HepG2 (cell line): ENCODE measurements at regions not wholly inside any gene's neighbourhood (a gene's known extent, or its start where the extent isn't known, plus 50 kb on each side); places are given as distances from the start of the nearest gene placed in this dataset.

Experiments
- ATAC-seq: fragments of 200-7000 bp; cut with Tn5 transposase; 3 replicates; pipeline ENCODE4 v1.9.1; 2020; ENCODE audit warnings: mild to moderate bottlenecking, moderate library complexity
- BruUV-seq: library from RNA; stranded (reverse); fragments of 400-500 nt; replicated peaks from 2 replicates; lab custom pipeline; 2021; lab: Mats Ljungman, UMichigan
- CTCF ChIA-PET: fragments of 300-600 bp; formaldehyde crosslinking; extraction: SDS; loops from one replicate; lab custom pipeline; 2021; ENCODE audit warnings: low total read pairs, inconsistent platforms, low intra/inter-chr PET ratio; lab: Yijun Ruan, JAX
- POLR2A ChIA-PET: fragments of 350-600 bp; sonication (Branson Sonifier 250); formaldehyde crosslinking; loops from one replicate; lab custom pipeline; 2020; ENCODE audit warnings: antibody characterized with exemption, inconsistent platforms; lab: Yijun Ruan, JAX
- DNase-seq: peaks from one replicate; pipeline ENCODE4 v3.0.0-alpha.2; 2015; ENCODE audit warnings: low spot score
- FAIRE-seq: peaks from 3 replicates; lab custom pipeline; 2011; peaks lifted over from hg19 to GRCh38; lab: Jason Lieb, UNC
- H2AFZ ChIP-seq: one replicate; pipeline ENCODE4 v1.6.1; 2011; ENCODE audit warnings: low read length, inconsistent platforms
- H3K27ac ChIP-seq: fragments of 300-600 bp; 3 replicates; pipeline ENCODE4 v1.8.0; 2011; ENCODE audit warnings: mixed run types, mild to moderate bottlenecking, mixed read lengths, low read length, inconsistent platforms; ENCODE audit not compliant: insufficient read depth; ENCODE audit errors: extremely low read length
- H3K27me3 ChIP-seq, 2 experiments: fragments of 200-600 bp in 1 of 2; 2 replicates in 1 of 2; 3 replicates in 1 of 2; pipeline versions ENCODE4 v1.6.0 to v1.8.0; 2011; ENCODE audit warnings: low read length in 2 of 2, mild to moderate bottlenecking in 2 of 2, moderate library complexity in 2 of 2, inconsistent platforms in 1 of 2; ENCODE audit not compliant: insufficient read depth in 2 of 2, control insufficient read depth in 1 of 2
- H3K36me3 ChIP-seq, 2 experiments: fragments of 200-600 bp in 1 of 2; replicated peaks in 1 of 2; 2 replicates in 1 of 2; 3 replicates in 1 of 2; pipeline versions ENCODE4 v1.5.1 to v1.8.0; 2011; ENCODE audit warnings: low read length in 2 of 2, inconsistent platforms in 1 of 2; ENCODE audit not compliant: insufficient read depth in 2 of 2, control insufficient read depth in 1 of 2
- H3K4me1 ChIP-seq: 2 replicates; pipeline ENCODE4 v1.5.1; 2012; ENCODE audit warnings: low read length, inconsistent platforms; ENCODE audit not compliant: insufficient read depth
- H3K4me2 ChIP-seq: 2 replicates; pipeline ENCODE4 v1.6.0; 2011; ENCODE audit warnings: low read depth, low read length, inconsistent platforms
- H3K4me3 ChIP-seq, 3 experiments: fragments of 200-600 bp in 1 of 3; sonication (generic), shearing (Covaris generic) in 1 of 3; replicated peaks in 1 of 3; 2 replicates each; pipeline ENCODE4 v1.5.1; 2011 to 2016; ENCODE audit warnings: low read length in 3 of 3, inconsistent platforms in 2 of 3, low read depth in 2 of 3, mild to moderate bottlenecking in 2 of 3, control low read depth in 1 of 3, mixed read lengths in 1 of 3; ENCODE audit not compliant: insufficient read depth in 1 of 3
- H3K79me2 ChIP-seq: one replicate; pipeline ENCODE4 v1.6.1; 2011; ENCODE audit warnings: low read length, inconsistent platforms; ENCODE audit not compliant: insufficient read depth
- H3K9ac ChIP-seq: 2 replicates; pipeline ENCODE4 v1.6.0; 2011; ENCODE audit warnings: mild to moderate bottlenecking, low read depth, low read length, inconsistent platforms; ENCODE audit not compliant: insufficient read depth
- H3K9me3 ChIP-seq: 2 replicates; pipeline ENCODE4 v1.5.1; 2012; ENCODE audit warnings: mild to moderate bottlenecking, low read length
- H4K20me1 ChIP-seq: 2 replicates; pipeline ENCODE4 v1.6.0; 2011; ENCODE audit warnings: inconsistent platforms, mild to moderate bottlenecking, low read length, moderate library complexity; ENCODE audit not compliant: insufficient read depth
- CREB1 ChIP-seq, 2 experiments: fragments of 450-650 bp in 1 of 2; IDR thresholded peaks; 2 replicates each; pipeline ENCODE4 v1.6.1; 2016 to 2017; ENCODE audit warnings: control low read depth in 1 of 2, mild to moderate bottlenecking in 1 of 2, missing compliant biosample characterization in 1 of 2, missing genetic modification characterization in 1 of 2
- SKI ChIP-seq: fragments of 450-650 bp; IDR thresholded peaks from one replicate; pipeline ENCODE4 v1.6.1; 2018; ENCODE audit warnings: mild to moderate bottlenecking; ENCODE audit not compliant: partially characterized antibody
- ZNF749 ChIP-seq: sonication (generic); formaldehyde crosslinking; IDR thresholded peaks from 2 replicates; pipeline ENCODE4 v1.8.0; 2022; ENCODE audit warnings: mild to moderate bottlenecking, missing genetic modification reagents, moderate library complexity, borderline replicate concordance
- ZNF75D ChIP-seq: sonication (generic); formaldehyde crosslinking; IDR thresholded peaks from 2 replicates; pipeline ENCODE4 v1.8.1; 2023; ENCODE audit warnings: missing genetic modification reagents, mild to moderate bottlenecking, borderline replicate concordance
- WGBS: methylation state at CpG from one replicate; pipeline ENCODE4 v1.1.6; 2017; ENCODE audit warnings: low lambda C conversion rate; 5-methylcytosine and 5-hydroxymethylcytosine counted together
- in situ Hi-C: cut with HindIII; loops from 2 replicates; pipeline ENCODE4 v1.10.0; 2017; ENCODE audit warnings: low pct_unique_long_range_greater_than_20kb; ENCODE audit not compliant: extremely low pct_ligation_motif_present
- intact Hi-C: fragments of 100-400 bp; cut with micrococcal nuclease; formaldehyde crosslinking; loops from one replicate; pipeline ENCODE4 v1.10.0; 2022; ENCODE audit not compliant: unreplicated experiment
- TF ChIP-seq, protein P1 (sequence below): sonication (generic); formaldehyde crosslinking; IDR thresholded peaks from 2 replicates; pipeline ENCODE4 v1.9.0; 2021; ENCODE audit warnings: mild to moderate bottlenecking, missing genetic modification reagents
- TF ChIP-seq, protein P2 (sequence below): sonication (generic); formaldehyde crosslinking; IDR thresholded peaks from 2 replicates; pipeline ENCODE4 v1.4.0; 2020; ENCODE audit warnings: missing genetic modification reagents, mild to moderate bottlenecking, borderline replicate concordance
- TF ChIP-seq, protein P3 (sequence below): sonication (generic); formaldehyde crosslinking; IDR thresholded peaks from 2 replicates; pipeline ENCODE4 v1.5.0; 2020; ENCODE audit warnings: missing genetic modification reagents

DNA sequence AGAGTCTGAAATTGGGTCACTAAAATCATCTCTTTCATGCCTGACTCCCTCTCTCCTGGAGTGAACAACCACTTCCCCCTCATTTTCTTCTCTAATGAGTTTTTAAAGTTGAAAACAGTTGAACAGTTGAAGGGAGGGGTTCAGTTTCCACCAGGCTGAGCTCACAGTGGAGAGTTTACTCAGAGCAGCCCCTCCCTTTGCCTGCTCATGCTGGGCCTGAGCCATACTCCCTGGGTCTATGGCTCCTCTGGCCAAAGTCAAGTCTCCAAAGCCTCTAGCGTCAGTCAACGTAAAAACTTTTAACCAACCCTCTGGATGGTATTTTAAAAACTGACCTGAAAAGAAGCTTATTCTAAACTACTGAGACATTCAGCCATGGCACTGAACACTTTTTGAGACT, 100.8 kb upstream of the RNPC3 start (continued):
- TF ChIP-seq, protein P1, sequence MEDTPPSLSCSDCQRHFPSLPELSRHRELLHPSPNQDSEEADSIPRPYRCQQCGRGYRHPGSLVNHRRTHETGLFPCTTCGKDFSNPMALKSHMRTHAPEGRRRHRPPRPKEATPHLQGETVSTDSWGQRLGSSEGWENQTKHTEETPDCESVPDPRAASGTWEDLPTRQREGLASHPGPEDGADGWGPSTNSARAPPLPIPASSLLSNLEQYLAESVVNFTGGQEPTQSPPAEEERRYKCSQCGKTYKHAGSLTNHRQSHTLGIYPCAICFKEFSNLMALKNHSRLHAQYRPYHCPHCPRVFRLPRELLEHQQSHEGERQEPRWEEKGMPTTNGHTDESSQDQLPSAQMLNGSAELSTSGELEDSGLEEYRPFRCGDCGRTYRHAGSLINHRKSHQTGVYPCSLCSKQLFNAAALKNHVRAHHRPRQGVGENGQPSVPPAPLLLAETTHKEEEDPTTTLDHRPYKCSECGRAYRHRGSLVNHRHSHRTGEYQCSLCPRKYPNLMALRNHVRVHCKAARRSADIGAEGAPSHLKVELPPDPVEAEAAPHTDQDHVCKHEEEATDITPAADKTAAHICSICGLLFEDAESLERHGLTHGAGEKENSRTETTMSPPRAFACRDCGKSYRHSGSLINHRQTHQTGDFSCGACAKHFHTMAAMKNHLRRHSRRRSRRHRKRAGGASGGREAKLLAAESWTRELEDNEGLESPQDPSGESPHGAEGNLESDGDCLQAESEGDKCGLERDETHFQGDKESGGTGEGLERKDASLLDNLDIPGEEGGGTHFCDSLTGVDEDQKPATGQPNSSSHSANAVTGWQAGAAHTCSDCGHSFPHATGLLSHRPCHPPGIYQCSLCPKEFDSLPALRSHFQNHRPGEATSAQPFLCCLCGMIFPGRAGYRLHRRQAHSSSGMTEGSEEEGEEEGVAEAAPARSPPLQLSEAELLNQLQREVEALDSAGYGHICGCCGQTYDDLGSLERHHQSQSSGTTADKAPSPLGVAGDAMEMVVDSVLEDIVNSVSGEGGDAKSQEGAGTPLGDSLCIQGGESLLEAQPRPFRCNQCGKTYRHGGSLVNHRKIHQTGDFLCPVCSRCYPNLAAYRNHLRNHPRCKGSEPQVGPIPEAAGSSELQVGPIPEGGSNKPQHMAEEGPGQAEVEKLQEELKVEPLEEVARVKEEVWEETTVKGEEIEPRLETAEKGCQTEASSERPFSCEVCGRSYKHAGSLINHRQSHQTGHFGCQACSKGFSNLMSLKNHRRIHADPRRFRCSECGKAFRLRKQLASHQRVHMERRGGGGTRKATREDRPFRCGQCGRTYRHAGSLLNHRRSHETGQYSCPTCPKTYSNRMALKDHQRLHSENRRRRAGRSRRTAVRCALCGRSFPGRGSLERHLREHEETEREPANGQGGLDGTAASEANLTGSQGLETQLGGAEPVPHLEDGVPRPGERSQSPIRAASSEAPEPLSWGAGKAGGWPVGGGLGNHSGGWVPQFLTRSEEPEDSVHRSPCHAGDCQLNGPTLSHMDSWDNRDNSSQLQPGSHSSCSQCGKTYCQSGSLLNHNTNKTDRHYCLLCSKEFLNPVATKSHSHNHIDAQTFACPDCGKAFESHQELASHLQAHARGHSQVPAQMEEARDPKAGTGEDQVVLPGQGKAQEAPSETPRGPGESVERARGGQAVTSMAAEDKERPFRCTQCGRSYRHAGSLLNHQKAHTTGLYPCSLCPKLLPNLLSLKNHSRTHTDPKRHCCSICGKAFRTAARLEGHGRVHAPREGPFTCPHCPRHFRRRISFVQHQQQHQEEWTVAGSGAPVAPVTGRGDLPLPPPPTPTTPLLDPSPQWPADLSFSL, result no peak
- TF ChIP-seq, protein P2, sequence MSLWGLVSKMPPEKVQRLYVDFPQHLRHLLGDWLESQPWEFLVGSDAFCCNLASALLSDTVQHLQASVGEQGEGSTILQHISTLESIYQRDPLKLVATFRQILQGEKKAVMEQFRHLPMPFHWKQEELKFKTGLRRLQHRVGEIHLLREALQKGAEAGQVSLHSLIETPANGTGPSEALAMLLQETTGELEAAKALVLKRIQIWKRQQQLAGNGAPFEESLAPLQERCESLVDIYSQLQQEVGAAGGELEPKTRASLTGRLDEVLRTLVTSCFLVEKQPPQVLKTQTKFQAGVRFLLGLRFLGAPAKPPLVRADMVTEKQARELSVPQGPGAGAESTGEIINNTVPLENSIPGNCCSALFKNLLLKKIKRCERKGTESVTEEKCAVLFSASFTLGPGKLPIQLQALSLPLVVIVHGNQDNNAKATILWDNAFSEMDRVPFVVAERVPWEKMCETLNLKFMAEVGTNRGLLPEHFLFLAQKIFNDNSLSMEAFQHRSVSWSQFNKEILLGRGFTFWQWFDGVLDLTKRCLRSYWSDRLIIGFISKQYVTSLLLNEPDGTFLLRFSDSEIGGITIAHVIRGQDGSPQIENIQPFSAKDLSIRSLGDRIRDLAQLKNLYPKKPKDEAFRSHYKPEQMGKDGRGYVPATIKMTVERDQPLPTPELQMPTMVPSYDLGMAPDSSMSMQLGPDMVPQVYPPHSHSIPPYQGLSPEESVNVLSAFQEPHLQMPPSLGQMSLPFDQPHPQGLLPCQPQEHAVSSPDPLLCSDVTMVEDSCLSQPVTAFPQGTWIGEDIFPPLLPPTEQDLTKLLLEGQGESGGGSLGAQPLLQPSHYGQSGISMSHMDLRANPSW (CRISPR knock-in tag), result no peak

DNA sequence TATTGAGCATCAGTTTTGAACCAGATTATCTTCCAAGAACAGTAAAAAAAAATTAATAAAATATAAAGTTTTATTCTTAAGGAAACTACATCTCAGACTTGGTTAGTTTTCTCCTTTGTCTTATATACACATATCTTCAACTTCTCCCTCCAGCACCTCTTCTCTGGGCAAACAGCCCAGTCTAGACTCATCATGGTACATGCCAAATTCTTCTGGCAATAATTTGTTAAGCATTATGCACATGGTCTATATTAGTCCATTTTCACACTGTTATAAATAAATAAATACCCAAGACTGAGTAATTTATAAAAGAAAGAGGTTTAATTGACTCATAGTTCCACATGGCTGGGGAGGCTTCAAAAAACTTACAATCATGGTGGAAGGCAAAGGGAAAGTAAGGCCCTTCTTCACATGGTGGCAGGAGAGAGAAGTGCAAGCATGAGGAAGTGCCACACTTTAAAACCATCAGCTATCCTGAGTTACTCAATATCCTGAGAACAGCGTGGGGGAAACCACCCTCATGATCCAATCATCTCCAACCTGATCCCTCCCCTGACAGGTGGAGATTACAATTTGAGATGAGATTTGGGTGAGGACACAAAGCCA, 108.7 kb upstream of the RNPC3 start:
- Histone ChIP-seq H3K27me3 (no peaks in the 10 kb centered on the region), H4K20me1 (no peaks in the 10 kb centered on the region), H3K36me3 (no peaks in the 10 kb centered on the region), H3K4me1 (no peaks in the 10 kb centered on the region), H3K27ac (no peak overlapping the region), H3K9ac (no peak overlapping the region), H3K9me3 (peaks cover 4% of the 10 kb centered on the region), H3K4me2 (no peak overlapping the region), H3K4me3 (no peak overlapping the region), H3K79me2 (no peaks in the 10 kb centered on the region), H2AFZ (no peak overlapping the region)
- intact Hi-C loops, result no loop called here
- TF ChIP-seq SKI, result no peak
- TF ChIP-seq CREB1 (IDR thresholded peaks at IDR 0.05), result no peak
- TF ChIP-seq CREB1 (CRISPR knock-in tag; IDR thresholded peaks at IDR 0.05), result no peak
- TF ChIP-seq, protein P3, sequence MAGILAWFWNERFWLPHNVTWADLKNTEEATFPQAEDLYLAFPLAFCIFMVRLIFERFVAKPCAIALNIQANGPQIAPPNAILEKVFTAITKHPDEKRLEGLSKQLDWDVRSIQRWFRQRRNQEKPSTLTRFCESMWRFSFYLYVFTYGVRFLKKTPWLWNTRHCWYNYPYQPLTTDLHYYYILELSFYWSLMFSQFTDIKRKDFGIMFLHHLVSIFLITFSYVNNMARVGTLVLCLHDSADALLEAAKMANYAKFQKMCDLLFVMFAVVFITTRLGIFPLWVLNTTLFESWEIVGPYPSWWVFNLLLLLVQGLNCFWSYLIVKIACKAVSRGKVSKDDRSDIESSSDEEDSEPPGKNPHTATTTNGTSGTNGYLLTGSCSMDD, result no peak
- no peak for TF ChIP-seq ZNF749
- no peak for TF ChIP-seq ZNF75D (CRISPR knock-in tag)
- 0% methylated on average over 1 of the region's 1 CpG for WGBS
- in situ Hi-C loops, result no loop called here
- CTCF ChIA-PET, result no interaction called here
- no TSS peak for BruUV-seq
- DNase-seq, result no peak
- FAIRE-seq, result no peak
- POLR2A ChIA-PET, result no interaction called here
- no peak for ATAC-seq
